HG02852 (cell line): ENCODE measurements at regions not wholly inside any gene's neighbourhood (a gene's known extent, or its start where the extent isn't known, plus 50 kb on each side); places are given as distances from the start of the nearest gene placed in this dataset.
"Not testable (repeated sequence)": the region's sequence is repeated elsewhere in the genome, so short reads cannot be mapped to it uniquely, and the experiment has no call there.

ENCODE experiments used
- ATAC-seq: cut with Tn5 transposase; IDR thresholded peaks from one replicate; pipeline ENCODE4 v1.9.1; 2021; ENCODE audit warnings: mild to moderate bottlenecking, moderate library complexity; ENCODE audit not compliant: unreplicated experiment

GRCh38 chr11:112612250-112612849 lies 348.9 kb upstream of the NCAM1 start:
- ATAC-seq, result no peak

- ATAC-seq, result no peak
Observed at GRCh38 chr11:112613051-112613972, 347.9 kb upstream of the NCAM1 start.

- no peak for ATAC-seq
Observed at GRCh38 chr11:112614605-112615004, 346.6 kb upstream of the NCAM1 start.

- no peak for ATAC-seq
Observed at GRCh38 chr11:112615238-112615637, 346.0 kb upstream of the NCAM1 start.

- no peak for ATAC-seq
Observed at GRCh38 chr11:112615891-112616290, 345.3 kb upstream of the NCAM1 start.

- no peak for ATAC-seq
Observed at GRCh38 chr11:112616327-112617097, 344.7 kb upstream of the NCAM1 start.

GRCh38 chr11:112617098-112617425 lies 344.2 kb upstream of the NCAM1 start:
- no peak for ATAC-seq

GRCh38 chr11:112617977-112618826 lies 343.0 kb upstream of the NCAM1 start:
- no peak for ATAC-seq

- ATAC-seq, result no peak
Observed at GRCh38 chr11:112619106-112619505, 342.1 kb upstream of the NCAM1 start.

GRCh38 chr11:112620621-112621394 lies 340.4 kb upstream of the NCAM1 start:
- ATAC-seq, result peak; percentile 39

GRCh38 chr11:112623057-112623456 lies 338.2 kb upstream of the NCAM1 start:
- ATAC-seq, result no peak

- ATAC-seq, result no peak
Observed at GRCh38 chr11:112624431-112624830, 336.8 kb upstream of the NCAM1 start.

GRCh38 chr11:112624971-112625370 lies 336.2 kb upstream of the NCAM1 start:
- not testable (repeated sequence) for ATAC-seq

- no peak for ATAC-seq
Observed at GRCh38 chr11:112625814-112626213, 335.4 kb upstream of the NCAM1 start.

- ATAC-seq, result no peak
Observed at GRCh38 chr11:112626731-112627130, 334.5 kb upstream of the NCAM1 start.

GRCh38 chr11:112627588-112628045 lies 333.6 kb upstream of the NCAM1 start:
- peak; percentile 78 for ATAC-seq

GRCh38 chr11:112628676-112629075 lies 332.5 kb upstream of the NCAM1 start:
- no peak for ATAC-seq

GRCh38 chr11:112630496-112630895 lies 330.7 kb upstream of the NCAM1 start:
- no peak for ATAC-seq

GRCh38 chr11:112631333-112631732 lies 329.9 kb upstream of the NCAM1 start:
- no peak for ATAC-seq
